ENCODE measurements at regions not wholly inside any gene's neighbourhood (a gene's known extent, or its start where the extent isn't known, plus 50 kb on each side); places are given as distances from the start of the nearest gene placed in this dataset.

GRCh38 chr15:97876281-97876675, 84.2 kb upstream of the ARRDC4 start:
- H2AFZ ChIP-seq (ENCODE audit: low read depth, low read length): no peak overlapping the region
- TF ChIP-seq EZH2phosphoT487 (IDR thresholded peaks at IDR 0.05; ENCODE audit: low read depth): no peak
- TF ChIP-seq, protein P1, sequence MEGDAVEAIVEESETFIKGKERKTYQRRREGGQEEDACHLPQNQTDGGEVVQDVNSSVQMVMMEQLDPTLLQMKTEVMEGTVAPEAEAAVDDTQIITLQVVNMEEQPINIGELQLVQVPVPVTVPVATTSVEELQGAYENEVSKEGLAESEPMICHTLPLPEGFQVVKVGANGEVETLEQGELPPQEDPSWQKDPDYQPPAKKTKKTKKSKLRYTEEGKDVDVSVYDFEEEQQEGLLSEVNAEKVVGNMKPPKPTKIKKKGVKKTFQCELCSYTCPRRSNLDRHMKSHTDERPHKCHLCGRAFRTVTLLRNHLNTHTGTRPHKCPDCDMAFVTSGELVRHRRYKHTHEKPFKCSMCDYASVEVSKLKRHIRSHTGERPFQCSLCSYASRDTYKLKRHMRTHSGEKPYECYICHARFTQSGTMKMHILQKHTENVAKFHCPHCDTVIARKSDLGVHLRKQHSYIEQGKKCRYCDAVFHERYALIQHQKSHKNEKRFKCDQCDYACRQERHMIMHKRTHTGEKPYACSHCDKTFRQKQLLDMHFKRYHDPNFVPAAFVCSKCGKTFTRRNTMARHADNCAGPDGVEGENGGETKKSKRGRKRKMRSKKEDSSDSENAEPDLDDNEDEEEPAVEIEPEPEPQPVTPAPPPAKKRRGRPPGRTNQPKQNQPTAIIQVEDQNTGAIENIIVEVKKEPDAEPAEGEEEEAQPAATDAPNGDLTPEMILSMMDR (IDR thresholded peaks at IDR 0.05; ENCODE audit: low read depth, low read length): no peak

GRCh38 chr15:97881346-97881965, 79.0 kb upstream of the ARRDC4 start:
- Histone ChIP-seq H3K4me3 (ENCODE audit: low read length) (no peak overlapping the region), H3K4me1 (ENCODE audit: low read length) (no peaks in the 10 kb centered on the region), H3K79me2 (ENCODE audit: low read length) (no peaks in the 10 kb centered on the region), H3K4me2 (ENCODE audit: low read length) (no peak overlapping the region), H3K9ac (ENCODE audit: low read length) (no peak overlapping the region), H2AFZ (ENCODE audit: low read depth, low read length) (no peak overlapping the region), H3K9me3 (ENCODE audit: insufficient read depth, low read length) (no peaks in the 10 kb centered on the region), H4K20me1 (ENCODE audit: insufficient read depth, low read length) (no peaks in the 10 kb centered on the region), H3K36me3 (replicated peaks; ENCODE audit: low read depth, low read length) (no peaks in the 10 kb centered on the region), H3K27me3 (ENCODE audit: low read depth, low read length) (no peaks in the 10 kb centered on the region), H3K27ac (ENCODE audit: low read length) (no peak overlapping the region)
- TF ChIP-seq EZH2phosphoT487 (IDR thresholded peaks at IDR 0.05; ENCODE audit: low read depth): no peak
- TF ChIP-seq, protein P1 (IDR thresholded peaks at IDR 0.05; ENCODE audit: low read depth, low read length): no peak

More at GRCh38 chr15:97876281-97876675, 84.2 kb upstream of the ARRDC4 start:
- H3K79me2 ChIP-seq (ENCODE audit: low read length): no peaks in the 10 kb centered on the region
- H3K27ac ChIP-seq (ENCODE audit: low read length): no peak overlapping the region
- H3K4me1 ChIP-seq (ENCODE audit: low read length): no peaks in the 10 kb centered on the region
- H3K4me3 ChIP-seq (ENCODE audit: low read length): no peak overlapping the region
- no peak overlapping the region for H3K4me2 ChIP-seq (ENCODE audit: low read length)
- H4K20me1 ChIP-seq (ENCODE audit: insufficient read depth, low read length): no peaks in the 10 kb centered on the region
- H3K9ac ChIP-seq (ENCODE audit: low read length): no peak overlapping the region
- H3K9me3 ChIP-seq (ENCODE audit: insufficient read depth, low read length): no peaks in the 10 kb centered on the region
- H3K27me3 ChIP-seq (ENCODE audit: low read depth, low read length): no peaks in the 10 kb centered on the region
- H3K36me3 ChIP-seq (replicated peaks; ENCODE audit: low read depth, low read length): no peaks in the 10 kb centered on the region

GRCh38 chr15:97884513-97885131, 75.9 kb upstream of the ARRDC4 start:
- H2AFZ ChIP-seq (ENCODE audit: low read depth, low read length): no peak overlapping the region
- H3K79me2 ChIP-seq (ENCODE audit: low read length): no peaks in the 10 kb centered on the region
- H3K4me2 ChIP-seq (ENCODE audit: low read length): no peak overlapping the region
- H3K4me1 ChIP-seq (ENCODE audit: low read length): no peaks in the 10 kb centered on the region
- TF ChIP-seq, protein P1 (IDR thresholded peaks at IDR 0.05; ENCODE audit: low read depth, low read length): no peak
- TF ChIP-seq EZH2phosphoT487 (IDR thresholded peaks at IDR 0.05; ENCODE audit: low read depth): no peak
- no peak overlapping the region for H3K9ac ChIP-seq (ENCODE audit: low read length)
- H3K36me3 ChIP-seq (replicated peaks; ENCODE audit: low read depth, low read length): no peaks in the 10 kb centered on the region
- H3K9me3 ChIP-seq (ENCODE audit: insufficient read depth, low read length): no peaks in the 10 kb centered on the region
- H3K27me3 ChIP-seq (ENCODE audit: low read depth, low read length): no peaks in the 10 kb centered on the region
- H3K27ac ChIP-seq (ENCODE audit: low read length): no peak overlapping the region
- no peak overlapping the region for H3K4me3 ChIP-seq (ENCODE audit: low read length)
- H4K20me1 ChIP-seq (ENCODE audit: insufficient read depth, low read length): no peaks in the 10 kb centered on the region

DNA sequence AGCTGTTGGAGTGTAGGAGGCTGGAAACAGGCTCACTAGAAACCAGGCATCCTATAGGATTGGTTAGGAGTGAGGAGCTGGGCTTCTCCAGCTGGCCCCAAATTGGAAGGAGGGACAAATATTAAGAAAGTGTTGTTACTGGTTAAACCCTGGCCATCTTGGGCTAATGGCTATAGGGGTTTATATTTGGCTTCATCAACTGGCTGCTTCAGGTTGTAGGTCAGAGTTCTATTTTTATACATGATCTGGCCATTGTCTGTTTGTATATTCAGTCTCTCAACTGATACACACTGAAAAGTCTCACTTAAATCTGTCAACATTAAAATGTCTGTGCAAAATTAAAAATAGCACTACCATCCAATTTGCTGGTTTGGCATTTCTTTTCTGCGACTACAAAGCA, 70.2 kb upstream of the ARRDC4 start:
- no peaks in the 10 kb centered on the region for H3K36me3 ChIP-seq (replicated peaks; ENCODE audit: low read depth, low read length)
- H3K9me3 ChIP-seq (ENCODE audit: insufficient read depth, low read length): no peaks in the 10 kb centered on the region
- H3K4me3 ChIP-seq (ENCODE audit: low read length): no peak overlapping the region
- TF ChIP-seq, protein P1 (IDR thresholded peaks at IDR 0.05; ENCODE audit: low read depth, low read length): no peak
- no peak for TF ChIP-seq EZH2phosphoT487 (IDR thresholded peaks at IDR 0.05; ENCODE audit: low read depth)
- no peaks in the 10 kb centered on the region for H4K20me1 ChIP-seq (ENCODE audit: insufficient read depth, low read length)
- H2AFZ ChIP-seq (ENCODE audit: low read depth, low read length): no peak overlapping the region
- H3K79me2 ChIP-seq (ENCODE audit: low read length): no peaks in the 10 kb centered on the region
- no peak overlapping the region for H3K27ac ChIP-seq (ENCODE audit: low read length)
- no peaks in the 10 kb centered on the region for H3K27me3 ChIP-seq (ENCODE audit: low read depth, low read length)
- H3K4me1 ChIP-seq (ENCODE audit: low read length): no peaks in the 10 kb centered on the region
- no peak overlapping the region for H3K4me2 ChIP-seq (ENCODE audit: low read length)
- H3K9ac ChIP-seq (ENCODE audit: low read length): no peak overlapping the region

Data from OCI-LY3 (cell line).